ENCODE measurements at regions not wholly inside any gene's neighbourhood (a gene's known extent, or its start where the extent isn't known, plus 50 kb on each side); places are given as distances from the start of the nearest gene placed in this dataset.

DNA sequence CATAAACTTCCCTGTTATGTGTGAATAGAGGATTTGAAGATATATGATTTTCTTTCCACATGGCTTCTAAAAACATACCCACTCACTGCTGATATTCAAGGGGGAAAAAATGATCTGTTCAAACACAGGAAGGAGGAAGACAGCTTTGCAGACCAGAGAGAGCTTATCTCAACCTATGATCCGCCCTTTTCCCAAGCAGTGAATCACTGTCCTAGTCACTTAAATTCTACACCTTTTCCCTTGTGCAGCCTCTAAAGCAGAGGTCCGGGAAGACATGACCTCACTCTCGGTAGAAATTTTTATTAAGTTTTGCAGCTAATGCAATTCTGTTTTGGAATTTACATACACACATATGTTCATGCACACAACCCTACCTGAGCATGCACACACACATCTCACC is 197.2 kb downstream of the DIRAS2 start:
- Histone ChIP-seq H3K27ac (no peak overlapping the region), H3K9me3 (no peaks in the 10 kb centered on the region), H3K4me3 (no peak overlapping the region), H3K4me1 (no peaks in the 10 kb centered on the region), H3K36me3 (no peaks in the 10 kb centered on the region), H3K27me3 (ENCODE audit: low read depth) (peaks cover 4% of the 10 kb centered on the region)
- intact Hi-C loops (cut with DNase I): no loop called here
- TF ChIP-seq CTCF (IDR thresholded peaks at IDR 0.05): no peak
- DNase-seq (no peak), ATAC-seq (no peak)

DNA sequence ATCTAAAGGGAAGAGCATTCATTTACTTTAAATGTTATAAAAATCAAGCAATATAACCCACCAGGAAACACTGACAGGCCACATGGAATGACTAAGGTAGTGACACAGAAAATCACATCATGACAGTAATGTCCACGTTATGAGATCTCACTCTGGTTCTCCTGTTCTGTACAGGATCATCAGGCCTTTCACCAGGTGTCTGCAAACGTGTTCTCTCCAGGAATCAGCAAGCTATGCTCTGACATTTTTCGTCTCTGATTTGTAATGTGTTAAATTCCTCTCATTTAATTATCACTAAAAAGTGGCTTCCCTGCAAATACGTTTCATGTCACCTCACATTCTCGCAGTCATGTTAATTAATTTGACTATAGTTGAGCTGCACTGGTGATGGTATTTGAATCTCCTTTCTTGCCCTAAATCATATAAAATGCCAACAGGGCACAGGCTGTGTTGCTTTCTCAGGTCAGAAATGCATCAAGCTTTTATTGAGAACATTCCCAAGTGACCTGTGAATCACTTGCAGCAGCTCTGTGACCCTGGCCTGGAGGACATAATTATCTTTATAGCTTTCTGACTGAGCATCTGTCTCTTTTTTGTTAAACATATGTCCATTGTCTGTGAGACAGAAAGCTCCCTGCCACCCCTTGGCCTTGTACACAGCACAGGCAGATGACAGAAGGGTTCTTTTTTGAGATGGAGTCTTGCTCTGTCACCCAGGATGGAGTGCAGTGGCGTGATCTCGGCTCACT is 196.2 kb downstream of the DIRAS2 start:
- DNase-seq (no peak), ATAC-seq (no peak)
- Histone ChIP-seq H3K36me3 (no peaks in the 10 kb centered on the region), H3K27me3 (ENCODE audit: low read depth) (peaks cover 4% of the 10 kb centered on the region), H3K4me1 (no peaks in the 10 kb centered on the region), H3K27ac (no peak overlapping the region), H3K4me3 (no peak overlapping the region), H3K9me3 (no peaks in the 10 kb centered on the region)
- TF ChIP-seq CTCF (IDR thresholded peaks at IDR 0.05): no peak
- intact Hi-C loops (cut with DNase I): no loop called here

DNA sequence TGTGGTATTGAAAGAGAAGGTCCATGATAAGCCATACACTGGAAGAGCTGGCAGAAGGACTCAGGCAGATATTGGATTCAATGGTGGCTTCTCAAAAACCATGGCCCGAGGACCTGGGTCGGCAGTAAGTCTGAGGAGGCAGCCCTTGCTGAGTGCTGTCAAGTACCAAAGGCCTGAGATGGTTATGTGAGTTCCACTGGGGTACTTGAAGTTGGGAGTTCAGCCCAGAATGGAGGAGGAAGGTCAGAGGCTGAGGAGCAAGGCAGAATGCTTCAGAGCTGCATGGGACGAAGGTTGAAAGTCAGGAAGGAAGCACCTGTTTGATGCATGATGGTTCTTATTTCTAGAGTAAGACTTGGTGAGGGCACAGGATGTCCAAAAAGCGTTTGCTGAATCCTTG is 194.9 kb downstream of the DIRAS2 start:
- DNase-seq (no peak), ATAC-seq (peak in 1 of 2 donors; percentile 53)
- H3K4me3 ChIP-seq: no peak overlapping the region
- H3K36me3 ChIP-seq: no peaks in the 10 kb centered on the region
- no peak overlapping the region for H3K27ac ChIP-seq
- TF ChIP-seq CTCF (IDR thresholded peaks at IDR 0.05): no peak
- intact Hi-C loops (cut with DNase I): no loop called here
- H3K27me3 ChIP-seq (ENCODE audit: low read depth): peaks cover 4% of the 10 kb centered on the region
- no peaks in the 10 kb centered on the region for H3K4me1 ChIP-seq
- no peaks in the 10 kb centered on the region for H3K9me3 ChIP-seq

GRCh38 chr9:90449213-90449925 is 193.3 kb downstream of the DIRAS2 start:
- Histone ChIP-seq H3K27ac (no peak overlapping the region), H3K27me3 (ENCODE audit: low read depth) (peaks cover 7% of the 10 kb centered on the region), H3K4me1 (no peaks in the 10 kb centered on the region), H3K9me3 (no peaks in the 10 kb centered on the region), H3K36me3 (no peaks in the 10 kb centered on the region), H3K4me3 (no peak overlapping the region)
- no peak for ATAC-seq
- intact Hi-C loops (cut with DNase I): no loop called here
- no peak for DNase-seq
- no peak for TF ChIP-seq CTCF (IDR thresholded peaks at IDR 0.05)

- no peaks in the 10 kb centered on the region for H3K36me3 ChIP-seq
- no peak overlapping the region for H3K4me3 ChIP-seq
- no peak for ATAC-seq
- H3K9me3 ChIP-seq: no peaks in the 10 kb centered on the region
- DNase-seq: no peak
- no peak for TF ChIP-seq CTCF (IDR thresholded peaks at IDR 0.05)
- peaks cover 3% of the 10 kb centered on the region for H3K27me3 ChIP-seq (ENCODE audit: low read depth)
- no peaks in the 10 kb centered on the region for H3K4me1 ChIP-seq
- H3K27ac ChIP-seq: no peak overlapping the region
- intact Hi-C loops (cut with DNase I): no loop called here
Observed at GRCh38 chr9:90451804-90452203, 190.8 kb downstream of the DIRAS2 start.

Data from lower lobe of right lung (tissue), 2 donors.